A549 (cell line): ENCODE measurements at regions not wholly inside any gene's neighbourhood (a gene's known extent, or its start where the extent isn't known, plus 50 kb on each side); places are given as distances from the start of the nearest gene placed in this dataset.

Source experiments
- ATAC-seq, 2 experiments: fragments of 200-7000 bp in 1 of 2; fragments of >200 bp in 1 of 2; cut with Nextera tagmentation in 1 of 2; cut with Tn5 transposase in 1 of 2; 3 replicates each; pipeline versions ENCODE4 v1.8.0 to v1.9.1; 2018 to 2020; ENCODE audit warnings: mild to moderate bottlenecking in 1 of 2, moderate library complexity in 1 of 2
- CTCF ChIA-PET: fragments of 300-600 bp; sonication (Branson Sonifier 250); formaldehyde crosslinking; extraction: SDS; loops from one replicate; lab custom pipeline; 2021; ENCODE audit warnings: antibody characterized with exemption, inconsistent platforms; lab: Yijun Ruan, JAX
- POLR2A ChIA-PET: fragments of 350-600 bp; formaldehyde crosslinking; extraction: SDS; loops from one replicate; lab custom pipeline; 2021; ENCODE audit warnings: antibody characterized with exemption, inconsistent platforms; lab: Yijun Ruan, JAX
- DNase-seq, 2 experiments: peaks; one replicate each; pipeline versions ENCODE4 v3.0.0 to v3.0.0-alpha.2; 2011 to 2016; ENCODE audit warnings: low read depth in 1 of 2, low spot score in 1 of 2
- FAIRE-seq: peaks from 2 replicates; lab custom pipeline; 2011; peaks lifted over from hg19 to GRCh38; lab: Jason Lieb, UNC
- H3K27ac ChIP-seq, 2 experiments: fragments of >200 bp; sonication (Bioruptor Twin); formaldehyde crosslinking; 3 replicates each; pipeline ENCODE4 v1.5.1; 2016 to 2017
- H3K4me1 ChIP-seq: fragments of >200 bp; sonication (Bioruptor Twin); formaldehyde crosslinking; 3 replicates; pipeline ENCODE4 v1.6.1; 2016
- H3K4me2 ChIP-seq: fragments of >200 bp; sonication (Bioruptor Twin); formaldehyde crosslinking; 3 replicates; pipeline ENCODE4 v1.6.1; 2016
- H3K4me3 ChIP-seq: fragments of >200 bp; sonication (Bioruptor Twin); formaldehyde crosslinking; 3 replicates; pipeline ENCODE4 v1.5.1; 2016
- H3K9me3 ChIP-seq: fragments of >200 bp; sonication (Bioruptor Twin); formaldehyde crosslinking; 3 replicates; pipeline ENCODE4 v1.6.1; 2016
- BHLHE40 ChIP-seq: IDR thresholded peaks from 2 replicates; pipeline ENCODE4 v1.6.1; 2012; ENCODE audit warnings: low read depth, low read length, inconsistent platforms
- CBX2 ChIP-seq: fragments of 200-600 bp; sonication (generic); IDR thresholded peaks from 2 replicates; pipeline ENCODE4 v1.6.1; 2016; ENCODE audit warnings: low read depth, mild to moderate bottlenecking, borderline replicate concordance
- CBX8 ChIP-seq: fragments of 200-600 bp; sonication (generic); IDR thresholded peaks from 2 replicates; pipeline ENCODE4 v1.6.1; 2016
- FOSL2 ChIP-seq, 2 experiments: fragments of 450-650 bp in 1 of 2; fragments of >200 bp in 1 of 2; sonication (Bioruptor Twin) in 1 of 2; formaldehyde crosslinking; IDR thresholded peaks; 2 replicates each; pipeline versions ENCODE4 v1.5.0 to v1.6.1; 2016 to 2020; ENCODE audit warnings: mild to moderate bottlenecking in 1 of 2, moderate library complexity in 1 of 2
- GATA3 ChIP-seq: IDR thresholded peaks from 2 replicates; pipeline ENCODE4 v1.6.1; 2012; ENCODE audit warnings: borderline replicate concordance
- HDAC2 ChIP-seq: fragments of 200-600 bp; sonication (generic); IDR thresholded peaks from 2 replicates; pipeline ENCODE4 v1.6.1; 2016
- HOXB5 ChIP-seq: fragments of 250-450 bp; sonication (Bioruptor Pico); IDR thresholded peaks from 2 replicates; pipeline ENCODE4 v1.5.0; 2020; ENCODE audit warnings: mild to moderate bottlenecking, moderate library complexity
- JUN ChIP-seq, 2 experiments: fragments of >200 bp; sonication (Bioruptor Twin); formaldehyde crosslinking; IDR thresholded peaks; 2 replicates in 1 of 2; 3 replicates in 1 of 2; pipeline ENCODE4 v1.6.1; 2016 to 2017
- JUNB ChIP-seq: fragments of >200 bp; sonication (Bioruptor Twin); formaldehyde crosslinking; IDR thresholded peaks from 2 replicates; pipeline ENCODE4 v1.6.1; 2016
- MAX ChIP-seq: IDR thresholded peaks from 2 replicates; pipeline ENCODE4 v1.6.1; 2012
- MAZ ChIP-seq: fragments of 150-350 bp; IDR thresholded peaks from 2 replicates; pipeline ENCODE4 v1.6.1; 2014; ENCODE audit warnings: antibody characterized with exemption, low read depth, low read length, borderline replicate concordance
- NR3C1 ChIP-seq: fragments of >200 bp; sonication (Bioruptor Twin); formaldehyde crosslinking; IDR thresholded peaks from 3 replicates; pipeline ENCODE4 v1.6.1; 2017
- PBX3 ChIP-seq: IDR thresholded peaks from 2 replicates; pipeline ENCODE4 v1.6.1; 2012
- POLR2AphosphoS2 ChIP-seq: conservative IDR thresholded peaks from 2 replicates; pipeline ENCODE4 v1.6.1; 2012; ENCODE audit warnings: low read length, improper control_type of control experiment, inconsistent platforms
- RCOR1 ChIP-seq: fragments of 150-350 bp; IDR thresholded peaks from 2 replicates; pipeline ENCODE4 v1.6.1; 2014; ENCODE audit warnings: antibody characterized with exemption, low read length, low read depth
- RFX5 ChIP-seq: fragments of 450-650 bp; IDR thresholded peaks from 2 replicates; pipeline ENCODE4 v1.7.1; 2014; ENCODE audit warnings: antibody characterized with exemption, mild to moderate bottlenecking, moderate library complexity
- RNF2 ChIP-seq: fragments of 200-600 bp; sonication (generic); IDR thresholded peaks from 2 replicates; pipeline ENCODE4 v1.6.1; 2016; ENCODE audit warnings: low read depth, mild to moderate bottlenecking, antibody characterized with exemption, moderate library complexity, borderline replicate concordance
- TP53 ChIP-seq: fragments of 250-450 bp; sonication (Bioruptor Pico); IDR thresholded peaks from 2 replicates; pipeline ENCODE4 v1.5.0; 2021; ENCODE audit warnings: mild to moderate bottlenecking, moderate library complexity
- WGBS: methylation state at CpG from one replicate; pipeline ENCODE4 v1.1.6; 2017; ENCODE audit errors: missing lambda C conversion rate; 5-methylcytosine and 5-hydroxymethylcytosine counted together
- TF ChIP-seq, protein P1 (sequence below): fragments of >200 bp; sonication (Bioruptor Twin); formaldehyde crosslinking; IDR thresholded peaks from 3 replicates; pipeline ENCODE4 v1.6.1; 2016
- TF ChIP-seq, protein P2 (sequence below): fragments of 200-600 bp; sonication (generic); IDR thresholded peaks from 2 replicates; pipeline ENCODE4 v1.6.1; 2016; ENCODE audit warnings: antibody characterized with exemption, mild to moderate bottlenecking, moderate library complexity
- TF ChIP-seq, protein P3 (sequence below): fragments of 250-450 bp; sonication (Bioruptor Pico); IDR thresholded peaks from 2 replicates; pipeline ENCODE4 v1.5.0; 2020; ENCODE audit warnings: low read depth, mild to moderate bottlenecking, moderate library complexity

DNA sequence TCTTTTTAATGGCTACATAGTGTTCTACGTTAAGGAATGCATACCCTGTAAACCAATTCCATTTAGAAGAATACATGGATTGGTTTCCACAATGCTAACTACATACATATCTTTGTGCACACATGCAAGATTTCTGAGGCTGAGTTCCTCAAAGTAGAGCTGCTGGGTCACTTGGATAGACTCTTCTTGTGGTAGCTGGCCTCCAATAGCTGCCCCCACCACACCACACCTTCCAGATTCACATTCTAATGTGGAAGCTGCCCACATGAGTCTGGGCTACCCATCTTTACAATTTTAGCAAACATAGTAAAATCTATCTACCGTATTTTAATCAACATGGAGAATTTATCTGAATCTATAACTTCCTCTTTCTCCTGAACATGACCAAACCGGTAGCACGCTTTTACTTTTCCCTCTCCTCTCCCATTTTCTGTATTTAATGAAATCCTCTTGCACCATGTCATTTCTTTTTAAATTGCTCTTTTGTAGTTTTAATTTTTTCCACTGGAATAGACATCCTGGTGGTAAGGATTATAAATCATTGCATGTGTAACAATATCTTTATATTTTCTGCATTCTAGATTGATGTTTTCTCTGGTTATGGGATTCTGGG, 74.7 kb upstream of the CITED2 start:
- DNase-seq: no peak

DNA sequence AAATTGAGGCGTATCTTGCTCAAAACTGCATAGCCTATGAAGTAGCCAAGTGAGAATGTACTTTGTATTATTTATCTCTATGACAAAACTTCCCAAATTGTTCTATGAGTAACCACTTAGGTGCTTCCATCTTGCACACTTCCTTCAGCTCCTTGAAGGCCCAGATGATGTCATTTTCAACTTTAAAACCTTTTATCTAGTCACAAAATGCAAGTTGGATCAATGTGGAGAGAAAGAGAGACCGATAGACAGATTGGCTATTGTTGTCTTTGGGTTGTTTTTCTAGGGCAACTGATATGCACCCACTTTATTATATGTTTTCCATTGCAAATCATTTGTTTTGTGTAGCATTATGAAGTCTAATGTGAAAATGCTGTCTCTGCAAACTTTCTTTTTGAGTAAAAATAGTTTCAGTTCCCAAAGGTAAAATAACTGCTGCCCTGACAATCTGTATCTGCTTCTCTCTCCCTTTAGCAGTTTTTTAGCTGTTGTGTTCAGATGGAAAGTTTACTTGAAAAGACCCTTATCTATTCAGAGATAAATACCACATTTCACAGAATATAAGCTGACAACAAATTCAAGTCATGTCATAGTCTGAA, 73.7 kb upstream of the CITED2 start:
- FAIRE-seq: no peak
- no peak for ATAC-seq
- ChIA-PET CTCF (no interaction called here), POLR2A (no interaction called here)
- Histone ChIP-seq H3K4me1 (no peaks in the 10 kb centered on the region), H3K27ac (no peak overlapping the region), H3K4me2 (no peak overlapping the region), H3K9me3 (no peaks in the 10 kb centered on the region), H3K4me3 (no peak overlapping the region)
- TF ChIP-seq, protein P1, sequence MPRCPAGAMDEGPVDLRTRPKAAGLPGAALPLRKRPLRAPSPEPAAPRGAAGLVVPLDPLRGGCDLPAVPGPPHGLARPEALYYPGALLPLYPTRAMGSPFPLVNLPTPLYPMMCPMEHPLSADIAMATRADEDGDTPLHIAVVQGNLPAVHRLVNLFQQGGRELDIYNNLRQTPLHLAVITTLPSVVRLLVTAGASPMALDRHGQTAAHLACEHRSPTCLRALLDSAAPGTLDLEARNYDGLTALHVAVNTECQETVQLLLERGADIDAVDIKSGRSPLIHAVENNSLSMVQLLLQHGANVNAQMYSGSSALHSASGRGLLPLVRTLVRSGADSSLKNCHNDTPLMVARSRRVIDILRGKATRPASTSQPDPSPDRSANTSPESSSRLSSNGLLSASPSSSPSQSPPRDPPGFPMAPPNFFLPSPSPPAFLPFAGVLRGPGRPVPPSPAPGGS: no peak
- WGBS: 71% methylated on average over 2 of the region's 2 CpGs
- DNase-seq: no peak

More for the DNA sequence above, 74.7 kb upstream of the CITED2 start:
- ChIA-PET CTCF (interaction anchor here (0.6 kb wide), 1 partner anchor 34 kb away, joined by 3 read pairs; no protein-coding TSS in a partner anchor), POLR2A (no interaction called here)
- Histone ChIP-seq H3K4me1 (no peaks in the 10 kb centered on the region), H3K9me3 (no peaks in the 10 kb centered on the region), H3K27ac (no peak overlapping the region), H3K4me2 (no peak overlapping the region), H3K4me3 (no peak overlapping the region)
- ATAC-seq (no peak), FAIRE-seq (no peak)
- WGBS: 76% methylated on average over 4 of the region's 4 CpGs
- TF ChIP-seq NR3C1 (no peak), POLR2AphosphoS2 (no peak), JUNB (no peak), FOSL2 (IDR thresholded peaks at IDR 0.05) (no peak), FOSL2 (CRISPR knock-in tag; IDR thresholded peaks at IDR 0.05) (no peak), CBX2 (no peak), RCOR1 (no peak)

DNA sequence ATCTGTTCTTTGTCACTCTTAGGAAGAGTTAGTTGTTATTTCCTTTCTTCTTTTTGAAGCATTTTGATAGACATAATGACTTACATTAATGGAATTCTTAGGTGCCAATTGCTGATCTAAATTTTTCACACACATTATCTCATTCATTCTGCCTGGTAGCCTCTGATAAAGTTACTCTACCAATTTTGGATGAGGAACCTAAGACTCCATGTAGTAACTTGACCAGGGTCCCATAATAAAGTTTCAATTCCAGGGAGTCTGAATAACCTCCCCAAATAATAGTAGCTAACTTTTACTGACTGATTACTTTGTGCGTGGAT, 73.2 kb upstream of the CITED2 start:
- no peak for TF ChIP-seq CBX2
- no peak for TF ChIP-seq MAZ
- no peak for TF ChIP-seq JUN (IDR thresholded peaks at IDR 0.05)
- TF ChIP-seq MAX: no peak
- no peak for TF ChIP-seq HOXB5 (CRISPR knock-in tag)
- TF ChIP-seq, protein P2, sequence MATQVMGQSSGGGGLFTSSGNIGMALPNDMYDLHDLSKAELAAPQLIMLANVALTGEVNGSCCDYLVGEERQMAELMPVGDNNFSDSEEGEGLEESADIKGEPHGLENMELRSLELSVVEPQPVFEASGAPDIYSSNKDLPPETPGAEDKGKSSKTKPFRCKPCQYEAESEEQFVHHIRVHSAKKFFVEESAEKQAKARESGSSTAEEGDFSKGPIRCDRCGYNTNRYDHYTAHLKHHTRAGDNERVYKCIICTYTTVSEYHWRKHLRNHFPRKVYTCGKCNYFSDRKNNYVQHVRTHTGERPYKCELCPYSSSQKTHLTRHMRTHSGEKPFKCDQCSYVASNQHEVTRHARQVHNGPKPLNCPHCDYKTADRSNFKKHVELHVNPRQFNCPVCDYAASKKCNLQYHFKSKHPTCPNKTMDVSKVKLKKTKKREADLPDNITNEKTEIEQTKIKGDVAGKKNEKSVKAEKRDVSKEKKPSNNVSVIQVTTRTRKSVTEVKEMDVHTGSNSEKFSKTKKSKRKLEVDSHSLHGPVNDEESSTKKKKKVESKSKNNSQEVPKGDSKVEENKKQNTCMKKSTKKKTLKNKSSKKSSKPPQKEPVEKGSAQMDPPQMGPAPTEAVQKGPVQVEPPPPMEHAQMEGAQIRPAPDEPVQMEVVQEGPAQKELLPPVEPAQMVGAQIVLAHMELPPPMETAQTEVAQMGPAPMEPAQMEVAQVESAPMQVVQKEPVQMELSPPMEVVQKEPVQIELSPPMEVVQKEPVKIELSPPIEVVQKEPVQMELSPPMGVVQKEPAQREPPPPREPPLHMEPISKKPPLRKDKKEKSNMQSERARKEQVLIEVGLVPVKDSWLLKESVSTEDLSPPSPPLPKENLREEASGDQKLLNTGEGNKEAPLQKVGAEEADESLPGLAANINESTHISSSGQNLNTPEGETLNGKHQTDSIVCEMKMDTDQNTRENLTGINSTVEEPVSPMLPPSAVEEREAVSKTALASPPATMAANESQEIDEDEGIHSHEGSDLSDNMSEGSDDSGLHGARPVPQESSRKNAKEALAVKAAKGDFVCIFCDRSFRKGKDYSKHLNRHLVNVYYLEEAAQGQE: no peak
- no peak for TF ChIP-seq RFX5
- no peak for TF ChIP-seq RNF2
- no peak for TF ChIP-seq TP53 (CRISPR knock-in tag)
- no peak for TF ChIP-seq CBX8
- TF ChIP-seq, protein P3, sequence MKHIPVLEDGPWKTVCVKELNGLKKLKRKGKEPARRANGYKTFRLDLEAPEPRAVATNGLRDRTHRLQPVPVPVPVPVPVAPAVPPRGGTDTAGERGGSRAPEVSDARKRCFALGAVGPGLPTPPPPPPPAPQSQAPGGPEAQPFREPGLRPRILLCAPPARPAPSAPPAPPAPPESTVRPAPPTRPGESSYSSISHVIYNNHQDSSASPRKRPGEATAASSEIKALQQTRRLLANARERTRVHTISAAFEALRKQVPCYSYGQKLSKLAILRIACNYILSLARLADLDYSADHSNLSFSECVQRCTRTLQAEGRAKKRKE: no peak
- no peak for TF ChIP-seq GATA3
- TF ChIP-seq PBX3: no peak
- no peak for TF ChIP-seq BHLHE40
- no peak for TF ChIP-seq HDAC2
- ChIA-PET CTCF (no interaction called here), POLR2A (no interaction called here)
- no peak for FAIRE-seq
- Histone ChIP-seq H3K9me3 (no peaks in the 10 kb centered on the region), H3K4me2 (no peak overlapping the region), H3K4me1 (no peaks in the 10 kb centered on the region), H3K4me3 (no peak overlapping the region), H3K27ac (no peak overlapping the region)
- 100% methylated on average over 1 of the region's 1 CpG for WGBS
- no peak for DNase-seq
- ATAC-seq: no peak
